ENCODE measurements at regions not wholly inside any gene's neighbourhood (a gene's known extent, or its start where the extent isn't known, plus 50 kb on each side); places are given as distances from the start of the nearest gene placed in this dataset.

DNA sequence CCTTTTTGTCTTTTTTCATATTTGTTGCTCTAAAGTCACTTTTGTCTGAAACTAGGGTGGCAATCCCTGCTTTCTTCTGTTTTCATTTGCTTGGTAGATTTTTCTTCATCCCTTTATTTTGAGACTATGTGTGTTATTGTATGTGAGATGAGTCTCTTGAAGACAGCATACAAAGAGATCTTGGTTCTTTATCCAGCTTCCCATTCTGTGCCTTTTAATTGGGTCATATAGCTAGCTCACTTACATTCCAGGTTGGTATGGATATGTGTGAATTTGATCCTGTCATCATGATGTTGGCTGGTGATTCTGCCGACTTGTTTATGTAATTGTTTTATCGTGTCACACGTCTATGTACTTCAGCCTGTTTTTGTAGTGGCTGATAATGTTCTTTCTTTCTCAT lies 267.7 kb upstream of the MGAT4C start:
- TF ChIP-seq ZNF596 (tag by site-specific recombination; IDR thresholded peaks at IDR 0.05) (no peak), TRIM28 (IDR thresholded peaks at IDR 0.05; ENCODE audit: borderline replicate concordance, low read length) (peak; percentile 78; the same call in 1 of the 2 replicates), ZNF202 (tag by site-specific recombination; IDR thresholded peaks at IDR 0.05; ENCODE audit: borderline replicate concordance) (no peak), ZNF248 (tag by site-specific recombination; IDR thresholded peaks at IDR 0.05) (no peak), ZSCAN23 (tag by site-specific recombination; IDR thresholded peaks at IDR 0.05) (no peak), ZNF529 (tag by site-specific recombination; IDR thresholded peaks at IDR 0.05; ENCODE audit: insufficient replicate concordance) (peak; percentile 72), SCRT1 (tag by site-specific recombination; IDR thresholded peaks at IDR 0.05; ENCODE audit: borderline replicate concordance) (no peak), SETDB1 (IDR thresholded peaks at IDR 0.05; ENCODE audit: insufficient read length, low read length) (peak; percentile 92), ZNF510 (tag by site-specific recombination; IDR thresholded peaks at IDR 0.05; ENCODE audit: insufficient replicate concordance) (no peak)
- TF ChIP-seq, protein P1, sequence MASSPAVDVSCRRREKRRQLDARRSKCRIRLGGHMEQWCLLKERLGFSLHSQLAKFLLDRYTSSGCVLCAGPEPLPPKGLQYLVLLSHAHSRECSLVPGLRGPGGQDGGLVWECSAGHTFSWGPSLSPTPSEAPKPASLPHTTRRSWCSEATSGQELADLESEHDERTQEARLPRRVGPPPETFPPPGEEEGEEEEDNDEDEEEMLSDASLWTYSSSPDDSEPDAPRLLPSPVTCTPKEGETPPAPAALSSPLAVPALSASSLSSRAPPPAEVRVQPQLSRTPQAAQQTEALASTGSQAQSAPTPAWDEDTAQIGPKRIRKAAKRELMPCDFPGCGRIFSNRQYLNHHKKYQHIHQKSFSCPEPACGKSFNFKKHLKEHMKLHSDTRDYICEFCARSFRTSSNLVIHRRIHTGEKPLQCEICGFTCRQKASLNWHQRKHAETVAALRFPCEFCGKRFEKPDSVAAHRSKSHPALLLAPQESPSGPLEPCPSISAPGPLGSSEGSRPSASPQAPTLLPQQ (tag by site-specific recombination; IDR thresholded peaks at IDR 0.05), result no peak
- no peaks in the 10 kb centered on the region for H3K36me3 ChIP-seq (ENCODE audit: control insufficient read depth in 2 of 2, insufficient read depth in 1 of 2, low read length in 2 of 2)
- no peaks in the 10 kb centered on the region for H3K9me3 ChIP-seq (ENCODE audit: control insufficient read depth, insufficient read depth, low read depth, low read length)
- no peak overlapping the region for H3K4me3 ChIP-seq (ENCODE audit: low read depth, low read length)
- no peak overlapping the region for H3K27ac ChIP-seq (ENCODE audit: extremely low read depth, low read depth, low read length)
- no peaks in the 10 kb centered on the region for H3K4me1 ChIP-seq (ENCODE audit: control insufficient read depth, insufficient read depth, low read length)
- CTCF ChIA-PET, result no interaction called here
- POLR2A ChIA-PET, result no interaction called here

DNA sequence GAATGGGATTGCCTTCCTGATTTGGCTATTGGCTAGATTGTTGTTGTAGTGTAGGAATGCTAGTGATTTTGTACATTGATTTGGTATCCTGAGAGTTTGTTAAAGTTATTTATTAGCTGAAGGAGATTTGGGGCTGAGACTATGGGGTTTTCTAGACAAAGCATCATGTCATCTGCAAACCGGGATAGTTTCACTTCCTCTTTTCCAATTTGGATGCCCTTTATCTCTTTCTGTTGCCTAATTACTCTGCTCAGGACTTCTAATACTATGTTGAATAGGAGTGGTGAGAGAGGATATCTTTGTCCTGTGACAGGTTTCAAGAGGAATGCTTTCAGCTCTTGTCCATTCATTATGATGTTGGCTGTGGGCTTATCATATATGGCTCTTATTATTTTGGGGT lies 265.7 kb upstream of the MGAT4C start:
- H3K4me3 ChIP-seq (ENCODE audit: low read depth, low read length), result no peak overlapping the region
- TF ChIP-seq ZNF677 (tag by site-specific recombination; IDR thresholded peaks at IDR 0.05) (no peak), ZNF791 (tag by site-specific recombination; IDR thresholded peaks at IDR 0.05) (no peak), ZNF335 (tag by site-specific recombination; conservative IDR thresholded peaks at IDR 0.05) (no peak), ZNF266 (tag by site-specific recombination; IDR thresholded peaks at IDR 0.05; ENCODE audit: low read depth) (no peak), ZNF610 (tag by site-specific recombination; IDR thresholded peaks at IDR 0.05; ENCODE audit: borderline replicate concordance) (no peak), ZNF37A (tag by site-specific recombination; IDR thresholded peaks at IDR 0.05) (no peak), BCL11A (tag by site-specific recombination; IDR thresholded peaks at IDR 0.05; ENCODE audit: low read depth) (no peak), ZFP41 (tag by site-specific recombination; IDR thresholded peaks at IDR 0.05; ENCODE audit: borderline replicate concordance) (no peak), HOXC10 (CRISPR knock-in tag; IDR thresholded peaks at IDR 0.05) (no peak), ZNF248 (tag by site-specific recombination; IDR thresholded peaks at IDR 0.05) (no peak), ZNF19 (tag by site-specific recombination; IDR thresholded peaks at IDR 0.05; ENCODE audit: low read depth) (no peak), ZSCAN23 (tag by site-specific recombination; IDR thresholded peaks at IDR 0.05) (no peak), ZNF529 (tag by site-specific recombination; IDR thresholded peaks at IDR 0.05; ENCODE audit: insufficient replicate concordance) (no peak), WT1 (tag by site-specific recombination; IDR thresholded peaks at IDR 0.05) (no peak)
- TF ChIP-seq, protein P2, sequence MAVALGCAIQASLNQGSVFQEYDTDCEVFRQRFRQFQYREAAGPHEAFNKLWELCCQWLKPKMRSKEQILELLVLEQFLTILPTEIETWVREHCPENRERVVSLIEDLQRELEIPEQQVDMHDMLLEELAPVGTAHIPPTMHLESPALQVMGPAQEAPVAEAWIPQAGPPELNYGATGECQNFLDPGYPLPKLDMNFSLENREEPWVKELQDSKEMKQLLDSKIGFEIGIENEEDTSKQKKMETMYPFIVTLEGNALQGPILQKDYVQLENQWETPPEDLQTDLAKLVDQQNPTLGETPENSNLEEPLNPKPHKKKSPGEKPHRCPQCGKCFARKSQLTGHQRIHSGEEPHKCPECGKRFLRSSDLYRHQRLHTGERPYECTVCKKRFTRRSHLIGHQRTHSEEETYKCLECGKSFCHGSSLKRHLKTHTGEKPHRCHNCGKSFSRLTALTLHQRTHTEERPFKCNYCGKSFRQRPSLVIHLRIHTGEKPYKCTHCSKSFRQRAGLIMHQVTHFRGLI (tag by site-specific recombination; IDR thresholded peaks at IDR 0.05), result no peak
- TF ChIP-seq, protein P3, sequence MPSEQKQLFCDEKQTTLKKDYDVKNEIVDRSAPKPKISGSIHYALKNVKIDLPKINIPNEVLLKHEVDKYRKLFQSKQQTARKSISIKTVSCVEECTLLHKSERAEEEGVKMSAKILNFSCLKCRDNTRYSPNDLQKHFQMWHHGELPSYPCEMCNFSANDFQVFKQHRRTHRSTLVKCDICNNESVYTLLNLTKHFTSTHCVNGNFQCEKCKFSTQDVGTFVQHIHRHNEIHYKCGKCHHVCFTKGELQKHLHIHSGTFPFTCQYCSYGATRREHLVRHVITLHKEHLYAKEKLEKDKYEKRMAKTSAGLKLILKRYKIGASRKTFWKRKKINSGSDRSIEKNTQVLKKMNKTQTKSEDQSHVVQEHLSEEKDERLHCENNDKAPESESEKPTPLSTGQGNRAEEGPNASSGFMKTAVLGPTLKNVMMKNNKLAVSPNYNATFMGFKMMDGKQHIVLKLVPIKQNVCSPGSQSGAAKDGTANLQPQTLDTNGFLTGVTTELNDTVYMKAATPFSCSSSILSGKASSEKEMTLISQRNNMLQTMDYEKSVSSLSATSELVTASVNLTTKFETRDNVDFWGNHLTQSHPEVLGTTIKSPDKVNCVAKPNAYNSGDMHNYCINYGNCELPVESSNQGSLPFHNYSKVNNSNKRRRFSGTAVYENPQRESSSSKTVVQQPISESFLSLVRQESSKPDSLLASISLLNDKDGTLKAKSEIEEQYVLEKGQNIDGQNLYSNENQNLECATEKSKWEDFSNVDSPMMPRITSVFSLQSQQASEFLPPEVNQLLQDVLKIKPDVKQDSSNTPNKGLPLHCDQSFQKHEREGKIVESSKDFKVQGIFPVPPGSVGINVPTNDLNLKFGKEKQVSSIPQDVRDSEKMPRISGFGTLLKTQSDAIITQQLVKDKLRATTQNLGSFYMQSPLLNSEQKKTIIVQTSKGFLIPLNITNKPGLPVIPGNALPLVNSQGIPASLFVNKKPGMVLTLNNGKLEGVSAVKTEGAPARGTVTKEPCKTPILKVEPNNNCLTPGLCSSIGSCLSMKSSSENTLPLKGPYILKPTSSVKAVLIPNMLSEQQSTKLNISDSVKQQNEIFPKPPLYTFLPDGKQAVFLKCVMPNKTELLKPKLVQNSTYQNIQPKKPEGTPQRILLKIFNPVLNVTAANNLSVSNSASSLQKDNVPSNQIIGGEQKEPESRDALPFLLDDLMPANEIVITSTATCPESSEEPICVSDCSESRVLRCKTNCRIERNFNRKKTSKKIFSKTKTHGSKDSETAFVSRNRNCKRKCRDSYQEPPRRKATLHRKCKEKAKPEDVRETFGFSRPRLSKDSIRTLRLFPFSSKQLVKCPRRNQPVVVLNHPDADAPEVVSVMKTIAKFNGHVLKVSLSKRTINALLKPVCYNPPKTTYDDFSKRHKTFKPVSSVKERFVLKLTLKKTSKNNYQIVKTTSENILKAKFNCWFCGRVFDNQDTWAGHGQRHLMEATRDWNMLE (tag by site-specific recombination; conservative IDR thresholded peaks at IDR 0.05; ENCODE audit: low read depth), result no peak
- no peaks in the 10 kb centered on the region for H3K36me3 ChIP-seq (ENCODE audit: control insufficient read depth in 2 of 2, insufficient read depth in 1 of 2, low read length in 2 of 2)
- ChIA-PET CTCF (interaction anchor here (0.7 kb wide), 1 partner anchor 398 kb away, joined by 6 read pairs; no protein-coding TSS in a partner anchor), POLR2A (no interaction called here)
- H3K9me3 ChIP-seq (ENCODE audit: control insufficient read depth, insufficient read depth, low read depth, low read length), result no peaks in the 10 kb centered on the region
- no peak overlapping the region for H3K27ac ChIP-seq (ENCODE audit: extremely low read depth, low read depth, low read length)
- H3K4me1 ChIP-seq (ENCODE audit: control insufficient read depth, insufficient read depth, low read length), result no peaks in the 10 kb centered on the region
